DMS153 treated with DMSO at 0.1 percent for 48 hours (cell line): ENCODE measurements at regions not wholly inside any gene's neighbourhood (a gene's known extent, or its start where the extent isn't known, plus 50 kb on each side); places are given as distances from the start of the nearest gene placed in this dataset.
"Not testable (repeated sequence)": the region's sequence is repeated elsewhere in the genome, so short reads cannot be mapped to it uniquely, and the experiment has no call there.

Experiments
- DNase-seq: peaks from one replicate; lab custom pipeline; 2025; ENCODE audit not compliant: unreplicated experiment; lab: John Stamatoyannopoulos, UW

GRCh38 chr1:178572604-178573003 is 59.7 kb downstream of the TEX35 start:
- DNase-seq, result no peak

- no peak for DNase-seq
Observed at GRCh38 chr1:178573330-178573729, 60.4 kb downstream of the TEX35 start.

- DNase-seq, result no peak
Observed at GRCh38 chr1:178574345-178574744, 61.4 kb downstream of the TEX35 start.

GRCh38 chr1:178575611-178576361 is 62.9 kb downstream of the TEX35 start:
- no peak for DNase-seq

- DNase-seq, result no peak
Observed at GRCh38 chr1:178576841-178577240, 63.9 kb downstream of the TEX35 start.

GRCh38 chr1:178577882-178578281 is 65.0 kb downstream of the TEX35 start:
- no peak for DNase-seq

- DNase-seq, result no peak
Observed at GRCh38 chr1:178578541-178578940, 65.6 kb downstream of the TEX35 start.

GRCh38 chr1:178579095-178579494 is 66.2 kb downstream of the TEX35 start:
- DNase-seq, result no peak

- peak; percentile 28 for DNase-seq
Observed at GRCh38 chr1:178579562-178579961, 66.7 kb downstream of the TEX35 start.

GRCh38 chr1:178580096-178580495 is 67.2 kb downstream of the TEX35 start:
- no peak for DNase-seq

GRCh38 chr1:178580876-178581275 is 68.0 kb downstream of the TEX35 start:
- DNase-seq, result no peak

- no peak for DNase-seq
Observed at GRCh38 chr1:178581351-178582303, 68.7 kb downstream of the TEX35 start.

GRCh38 chr1:178587096-178587495 is 74.2 kb downstream of the TEX35 start:
- no peak for DNase-seq

- no peak for DNase-seq
Observed at GRCh38 chr1:178587975-178588374, 75.1 kb downstream of the TEX35 start.

GRCh38 chr1:178589042-178589441 is 76.1 kb downstream of the TEX35 start:
- not testable (repeated sequence) for DNase-seq

GRCh38 chr1:178591811-178592210 is 78.9 kb downstream of the TEX35 start:
- DNase-seq, result not testable (repeated sequence)

- no peak for DNase-seq
Observed at GRCh38 chr1:178593515-178593914, 80.6 kb downstream of the TEX35 start.

GRCh38 chr1:178594133-178594532 is 81.2 kb downstream of the TEX35 start:
- no peak for DNase-seq

- DNase-seq, result no peak
Observed at GRCh38 chr1:178595491-178595890, 82.6 kb downstream of the TEX35 start.

- no peak for DNase-seq
Observed at GRCh38 chr1:178599087-178599486, 86.2 kb downstream of the TEX35 start.

- DNase-seq, result no peak
Observed at GRCh38 chr1:178599745-178600144, 86.8 kb downstream of the TEX35 start.

GRCh38 chr1:178603926-178604325 is 91.0 kb downstream of the TEX35 start:
- no peak for DNase-seq
